H1 (cell line): ENCODE measurements at regions not wholly inside any gene's neighbourhood (a gene's known extent, or its start where the extent isn't known, plus 50 kb on each side); places are given as distances from the start of the nearest gene placed in this dataset.

Experiments used
- ATF2 ChIP-seq: IDR thresholded peaks from 2 replicates; pipeline ENCODE4 v1.6.1; 2012; ENCODE audit warnings: low read length, inconsistent platforms
- KDM5A ChIP-seq: fragments of 200-600 bp; IDR thresholded peaks from 2 replicates; pipeline ENCODE4 v1.7.1; 2012; ENCODE audit warnings: mild to moderate bottlenecking, low read length, inconsistent platforms, mixed read lengths
- RAD21 ChIP-seq, 2 experiments: IDR thresholded peaks in 1 of 2; conservative IDR thresholded peaks in 1 of 2; 2 replicates each; pipeline ENCODE4 v1.6.1; 2011; ENCODE audit warnings: low read depth in 2 of 2, low read length in 2 of 2, improper control_type of control experiment in 1 of 2, inconsistent platforms in 1 of 2, mild to moderate bottlenecking in 1 of 2, moderate library complexity in 1 of 2
- RNF2 ChIP-seq: fragments of 200-900, 300-1000 bp; sonication (generic); IDR thresholded peaks from 2 replicates; pipeline ENCODE4 v1.7.1; 2016; ENCODE audit warnings: borderline replicate concordance, low read depth, mild to moderate bottlenecking, antibody characterized with exemption, low read length; ENCODE audit not compliant: poor library complexity, severe bottlenecking; ENCODE audit errors: missing control alignments
- SIRT6 ChIP-seq: IDR thresholded peaks from one replicate; pipeline ENCODE4 v1.7.1; 2012; ENCODE audit warnings: low read length, inconsistent platforms

GRCh38 chr4:77225022-77225421 lies 68.0 kb downstream of the CCNG2 start (continued):
- TF ChIP-seq SIRT6 (no peak), RAD21 (IDR thresholded peaks at IDR 0.05 in 1 of 2, conservative IDR thresholded peaks at IDR 0.05 in 1 of 2; ENCODE audit: low read depth in 2 of 2, low read length in 2 of 2) (no peak), KDM5A (no peak), ATF2 (no peak), RNF2 (no peak)
